Pons (tissue), 1 donor: ENCODE measurements at regions not wholly inside any gene's neighbourhood (a gene's known extent, or its start where the extent isn't known, plus 50 kb on each side); places are given as distances from the start of the nearest gene placed in this dataset.

Experiments
- DNase-seq: peaks from one replicate; pipeline ENCODE4 v3.0.0-alpha.2; 2016; ENCODE audit warnings: low spot score

GRCh38 chr10:78981970-78982281 lies 86.8 kb upstream of the ZMIZ1 start:
- no peak for DNase-seq

GRCh38 chr10:78982726-78983125 lies 86.0 kb upstream of the ZMIZ1 start:
- no peak for DNase-seq

GRCh38 chr10:78983608-78984007 lies 85.2 kb upstream of the ZMIZ1 start:
- DNase-seq = no peak

GRCh38 chr10:78985973-78986818 lies 82.6 kb upstream of the ZMIZ1 start:
- no peak for DNase-seq

GRCh38 chr10:78991187-78991586 lies 77.6 kb upstream of the ZMIZ1 start:
- no peak for DNase-seq

- no peak for DNase-seq
Measured at GRCh38 chr10:78992333-78992732, 76.4 kb upstream of the ZMIZ1 start.

GRCh38 chr10:78993261-78993945 lies 75.4 kb upstream of the ZMIZ1 start:
- DNase-seq = no peak

- no peak for DNase-seq
Measured at GRCh38 chr10:78995987-78996791, 72.6 kb upstream of the ZMIZ1 start.

GRCh38 chr10:78996792-78997129 lies 72.0 kb upstream of the ZMIZ1 start:
- DNase-seq = no peak

GRCh38 chr10:78997635-78998618 lies 70.8 kb upstream of the ZMIZ1 start:
- DNase-seq = no peak

GRCh38 chr10:79001082-79001885 lies 67.5 kb upstream of the ZMIZ1 start:
- no peak for DNase-seq

- DNase-seq = no peak
Measured at GRCh38 chr10:79002336-79002735, 66.4 kb upstream of the ZMIZ1 start.

- no peak for DNase-seq
Measured at GRCh38 chr10:79003183-79004100, 65.3 kb upstream of the ZMIZ1 start.

- DNase-seq = no peak
Measured at GRCh38 chr10:79004311-79004710, 64.5 kb upstream of the ZMIZ1 start.

GRCh38 chr10:79005126-79005810 lies 63.5 kb upstream of the ZMIZ1 start:
- DNase-seq = no peak

GRCh38 chr10:79007018-79007417 lies 61.7 kb upstream of the ZMIZ1 start:
- DNase-seq = no peak

GRCh38 chr10:79007421-79008319 lies 61.1 kb upstream of the ZMIZ1 start:
- DNase-seq = no peak

GRCh38 chr10:79009145-79009544 lies 59.6 kb upstream of the ZMIZ1 start:
- no peak for DNase-seq
